GM12878 (cell line): ENCODE measurements at regions not wholly inside any gene's neighbourhood (a gene's known extent, or its start where the extent isn't known, plus 50 kb on each side); places are given as distances from the start of the nearest gene placed in this dataset.

Experiments used
- ATAC-seq: fragments of 200-7000 bp; cut with Tn5 transposase; 3 replicates; pipeline ENCODE4 v1.9.1; 2020; ENCODE audit warnings: mild to moderate bottlenecking, moderate library complexity
- BruUV-seq: library from RNA; stranded (reverse); fragments of 400-500 nt; replicated peaks from 2 replicates; lab custom pipeline; 2021; lab: Mats Ljungman, UMichigan
- CTCF ChIA-PET: fragments of 300-600 bp; sonication (Branson Sonifier 250); formaldehyde crosslinking; extraction: SDS; loops from one replicate; lab custom pipeline; 2021; ENCODE audit warnings: inconsistent platforms; lab: Yijun Ruan, JAX
- POLR2A ChIA-PET: fragments of 350-600 bp; formaldehyde crosslinking; extraction: SDS; loops from one replicate; lab custom pipeline; 2021; ENCODE audit warnings: inconsistent platforms; lab: Charles Lee
- RAD21 ChIA-PET: fragments of 300-600 bp; sonication (Branson Sonifier 250); formaldehyde crosslinking; loops from one replicate; lab custom pipeline; 2023; ENCODE audit warnings: antibody characterized with exemption; ENCODE audit not compliant: unreplicated experiment; lab: Charles Lee
- SMC1A ChIA-PET: fragments of 300-600 bp; sonication (Branson Sonifier 250); formaldehyde crosslinking; loops from one replicate; lab custom pipeline; 2023; ENCODE audit not compliant: unreplicated experiment, uncharacterized antibody; lab: Charles Lee
- DNase-seq: peaks from one replicate; pipeline ENCODE4 v3.0.0-alpha.2; 2011; ENCODE audit warnings: low read depth, low spot score
- FAIRE-seq: peaks from 3 replicates; lab custom pipeline; 2011; peaks lifted over from hg19 to GRCh38; lab: Jason Lieb, UNC
- H2AFZ ChIP-seq: 2 replicates; pipeline ENCODE4 v1.6.0; 2011; ENCODE audit warnings: low read depth, low read length, control low read depth; ENCODE audit not compliant: control insufficient read depth
- H3K27ac ChIP-seq: 2 replicates; pipeline ENCODE4 v1.5.1; 2011; ENCODE audit warnings: control low read depth; ENCODE audit not compliant: control insufficient read depth, insufficient read depth
- H3K27me3 ChIP-seq, 2 experiments: replicated peaks in 1 of 2; 2 replicates each; pipeline versions ENCODE4 v1.6.0 to v1.6.1; 2011; ENCODE audit warnings: low read length in 1 of 2; ENCODE audit not compliant: control insufficient read depth in 2 of 2, insufficient read depth in 2 of 2
- H3K36me3 ChIP-seq, 2 experiments: 2 replicates each; pipeline ENCODE4 v1.5.1; 2011; ENCODE audit warnings: low read length in 1 of 2; ENCODE audit not compliant: control insufficient read depth in 2 of 2, insufficient read depth in 2 of 2
- H3K4me1 ChIP-seq: 2 replicates; pipeline ENCODE4 v1.6.1; 2011; ENCODE audit warnings: mild to moderate bottlenecking, low read length, moderate library complexity, mixed read lengths; ENCODE audit not compliant: control insufficient read depth, insufficient read depth
- H3K4me2 ChIP-seq: 2 replicates; pipeline ENCODE4 v1.6.0; 2011; ENCODE audit warnings: control low read depth; ENCODE audit not compliant: control insufficient read depth, insufficient read depth
- H3K4me3 ChIP-seq: fragments of 200-600 bp; sonication (generic); 2 replicates; pipeline ENCODE4 v1.5.1; 2016
- H3K79me2 ChIP-seq: 2 replicates; pipeline ENCODE4 v1.6.0; 2011; ENCODE audit warnings: low read length; ENCODE audit not compliant: control insufficient read depth, insufficient read depth
- H3K9ac ChIP-seq: 2 replicates; pipeline ENCODE4 v1.8.0; 2011; ENCODE audit warnings: low read length, control low read depth, mixed read lengths; ENCODE audit not compliant: control insufficient read depth, insufficient read depth
- H3K9me3 ChIP-seq: replicated peaks from 3 replicates; pipeline ENCODE4 v1.5.1; 2011; ENCODE audit warnings: mild to moderate bottlenecking, low read length; ENCODE audit not compliant: control insufficient read depth, insufficient read depth
- H4K20me1 ChIP-seq: 2 replicates; pipeline ENCODE4 v1.6.0; 2011; ENCODE audit not compliant: control insufficient read depth, insufficient read depth
- HCFC1 ChIP-seq: fragments of 150-350 bp; IDR thresholded peaks from 2 replicates; pipeline ENCODE4 v1.6.1; 2014; ENCODE audit warnings: low read length
- JUNB ChIP-seq: IDR thresholded peaks from 2 replicates; pipeline ENCODE4 v1.6.1; 2016; ENCODE audit warnings: antibody characterized with exemption, mild to moderate bottlenecking
- LARP7 ChIP-seq: fragments of 450-650 bp; IDR thresholded peaks from 2 replicates; pipeline ENCODE4 v1.6.1; 2017; ENCODE audit warnings: mild to moderate bottlenecking
- PAX8 ChIP-seq: fragments of 450-650 bp; IDR thresholded peaks from 2 replicates; pipeline ENCODE4 v1.6.1; 2017; ENCODE audit warnings: mild to moderate bottlenecking, moderate library complexity
- STAT3 ChIP-seq: IDR thresholded peaks from 2 replicates; pipeline ENCODE4 v1.6.1; 2011; ENCODE audit warnings: low read depth, low read length, improper control_type of control experiment
- ZNF622 ChIP-seq: fragments of 450-650 bp; IDR thresholded peaks from 2 replicates; pipeline ENCODE4 v1.6.1; 2017; ENCODE audit warnings: mild to moderate bottlenecking, inconsistent platforms
- WGBS: methylation state at CpG from one replicate; pipeline ENCODE4 v1.1.6; 2016; ENCODE audit warnings: low lambda C conversion rate; ENCODE audit not compliant: insufficient replicate concordance, insufficient coverage; ENCODE audit errors: missing lambda C conversion rate; 5-methylcytosine and 5-hydroxymethylcytosine counted together
- in situ Hi-C: fragments of 300-500 bp; cut with MboI; formaldehyde crosslinking; loops from 9 replicates; pipeline ENCODE4 v1.14.3; 2018; ENCODE audit warnings: mixed read lengths
- intact Hi-C: fragments of 100-400 bp; cut with micrococcal nuclease; formaldehyde crosslinking; loops from one replicate; pipeline ENCODE4 v1.14.2; 2022; ENCODE audit not compliant: unreplicated experiment
- TF ChIP-seq, protein P1 (sequence below): fragments of 450-650 bp; IDR thresholded peaks from 2 replicates; pipeline ENCODE4 v1.6.1; 2017; ENCODE audit warnings: antibody characterized with exemption, mild to moderate bottlenecking, moderate library complexity
- TF ChIP-seq, protein P2 (sequence below): fragments of 450-650 bp; IDR thresholded peaks from 2 replicates; pipeline ENCODE4 v1.6.1; 2018; ENCODE audit warnings: mild to moderate bottlenecking, low read depth, moderate library complexity; ENCODE audit not compliant: partially characterized antibody

DNA sequence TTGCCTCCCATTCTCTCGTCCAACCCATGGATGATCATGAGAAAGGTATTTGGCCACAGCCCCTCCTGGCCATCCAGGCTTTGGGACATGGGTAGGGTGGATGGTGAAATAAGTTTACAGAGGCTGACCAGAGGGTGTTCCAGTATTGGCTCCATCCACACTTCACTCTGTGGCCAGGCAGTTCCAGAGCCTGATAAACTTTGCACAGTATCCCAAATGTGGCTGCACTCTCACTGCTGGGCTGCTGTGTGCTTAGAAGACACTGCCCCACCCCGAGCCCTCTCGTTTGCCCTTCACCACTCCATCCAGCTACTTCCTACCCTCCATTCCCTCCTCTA, 72.0 kb upstream of the ZMIZ1 start:
- Histone ChIP-seq H3K4me3 (no peak overlapping the region), H3K79me2 (no peaks in the 10 kb centered on the region), H3K36me3 (no peaks in the 10 kb centered on the region), H3K4me2 (no peak overlapping the region), H3K27ac (no peak overlapping the region), H2AFZ (no peak overlapping the region), H4K20me1 (no peaks in the 10 kb centered on the region; the same call in 1 of the 2 replicates), H3K27me3 (peaks cover 0 to 4% of the 10 kb centered on the region in 2 experiments; a peak in 3 of 4 replicates), H3K4me1 (peaks cover 6% of the 10 kb centered on the region), H3K9ac (no peak overlapping the region), H3K9me3 (no peaks in the 10 kb centered on the region)
- BruUV-seq = no TSS peak
- FAIRE-seq (no peak), ATAC-seq (no peak)
- intact Hi-C loops = no loop called here
- SMC1A ChIA-PET = no interaction called here
- RAD21 ChIA-PET = no interaction called here
- 0% methylated on average over 3 of the region's 3 CpGs for WGBS
- TF ChIP-seq ZNF622 (no peak), JUNB (no peak), HCFC1 (no peak), PAX8 (no peak), STAT3 (no peak), LARP7 (no peak)
- TF ChIP-seq, protein P1, sequence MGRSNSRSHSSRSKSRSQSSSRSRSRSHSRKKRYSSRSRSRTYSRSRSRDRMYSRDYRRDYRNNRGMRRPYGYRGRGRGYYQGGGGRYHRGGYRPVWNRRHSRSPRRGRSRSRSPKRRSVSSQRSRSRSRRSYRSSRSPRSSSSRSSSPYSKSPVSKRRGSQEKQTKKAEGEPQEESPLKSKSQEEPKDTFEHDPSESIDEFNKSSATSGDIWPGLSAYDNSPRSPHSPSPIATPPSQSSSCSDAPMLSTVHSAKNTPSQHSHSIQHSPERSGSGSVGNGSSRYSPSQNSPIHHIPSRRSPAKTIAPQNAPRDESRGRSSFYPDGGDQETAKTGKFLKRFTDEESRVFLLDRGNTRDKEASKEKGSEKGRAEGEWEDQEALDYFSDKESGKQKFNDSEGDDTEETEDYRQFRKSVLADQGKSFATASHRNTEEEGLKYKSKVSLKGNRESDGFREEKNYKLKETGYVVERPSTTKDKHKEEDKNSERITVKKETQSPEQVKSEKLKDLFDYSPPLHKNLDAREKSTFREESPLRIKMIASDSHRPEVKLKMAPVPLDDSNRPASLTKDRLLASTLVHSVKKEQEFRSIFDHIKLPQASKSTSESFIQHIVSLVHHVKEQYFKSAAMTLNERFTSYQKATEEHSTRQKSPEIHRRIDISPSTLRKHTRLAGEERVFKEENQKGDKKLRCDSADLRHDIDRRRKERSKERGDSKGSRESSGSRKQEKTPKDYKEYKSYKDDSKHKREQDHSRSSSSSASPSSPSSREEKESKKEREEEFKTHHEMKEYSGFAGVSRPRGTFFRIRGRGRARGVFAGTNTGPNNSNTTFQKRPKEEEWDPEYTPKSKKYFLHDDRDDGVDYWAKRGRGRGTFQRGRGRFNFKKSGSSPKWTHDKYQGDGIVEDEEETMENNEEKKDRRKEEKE = no peak
- TF ChIP-seq, protein P2, sequence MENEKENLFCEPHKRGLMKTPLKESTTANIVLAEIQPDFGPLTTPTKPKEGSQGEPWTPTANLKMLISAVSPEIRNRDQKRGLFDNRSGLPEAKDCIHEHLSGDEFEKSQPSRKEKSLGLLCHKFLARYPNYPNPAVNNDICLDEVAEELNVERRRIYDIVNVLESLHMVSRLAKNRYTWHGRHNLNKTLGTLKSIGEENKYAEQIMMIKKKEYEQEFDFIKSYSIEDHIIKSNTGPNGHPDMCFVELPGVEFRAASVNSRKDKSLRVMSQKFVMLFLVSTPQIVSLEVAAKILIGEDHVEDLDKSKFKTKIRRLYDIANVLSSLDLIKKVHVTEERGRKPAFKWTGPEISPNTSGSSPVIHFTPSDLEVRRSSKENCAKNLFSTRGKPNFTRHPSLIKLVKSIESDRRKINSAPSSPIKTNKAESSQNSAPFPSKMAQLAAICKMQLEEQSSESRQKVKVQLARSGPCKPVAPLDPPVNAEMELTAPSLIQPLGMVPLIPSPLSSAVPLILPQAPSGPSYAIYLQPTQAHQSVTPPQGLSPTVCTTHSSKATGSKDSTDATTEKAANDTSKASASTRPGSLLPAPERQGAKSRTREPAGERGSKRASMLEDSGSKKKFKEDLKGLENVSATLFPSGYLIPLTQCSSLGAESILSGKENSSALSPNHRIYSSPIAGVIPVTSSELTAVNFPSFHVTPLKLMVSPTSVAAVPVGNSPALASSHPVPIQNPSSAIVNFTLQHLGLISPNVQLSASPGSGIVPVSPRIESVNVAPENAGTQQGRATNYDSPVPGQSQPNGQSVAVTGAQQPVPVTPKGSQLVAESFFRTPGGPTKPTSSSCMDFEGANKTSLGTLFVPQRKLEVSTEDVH = no peak
- TF ChIP-seq, all 136 proteins: peak for 0
- DNase-seq = no peak
- ChIA-PET CTCF (no interaction called here), POLR2A (no interaction called here)
- in situ Hi-C loops = no loop called here
